Spinal cord (tissue), 9 donors: ENCODE measurements at regions not wholly inside any gene's neighbourhood (a gene's known extent, or its start where the extent isn't known, plus 50 kb on each side); places are given as distances from the start of the nearest gene placed in this dataset.

Source experiments
- DNase-seq, 6 donors: peaks; one replicate each; pipeline versions ENCODE4 v3.0.0 to v3.0.0-alpha.2; 2013 to 2015; ENCODE audit warnings: low spot score in 6 of 6, low read depth in 4 of 6
- H3K27ac ChIP-seq: one replicate; pipeline ENCODE4 v1.5.1; 2013; ENCODE audit warnings: low read depth, low read length, control low read depth
- H3K27me3 ChIP-seq: one replicate; pipeline ENCODE4 v1.6.1; 2013; ENCODE audit warnings: low read length; ENCODE audit not compliant: control insufficient read depth, insufficient read depth
- H3K36me3 ChIP-seq: one replicate; pipeline ENCODE4 v1.6.1; 2013; ENCODE audit warnings: low read length; ENCODE audit not compliant: control insufficient read depth, insufficient read depth
- H3K4me1 ChIP-seq: one replicate; pipeline ENCODE4 v1.6.1; 2013; ENCODE audit warnings: low read length; ENCODE audit not compliant: control insufficient read depth, insufficient read depth
- H3K4me3 ChIP-seq: one replicate; pipeline ENCODE4 v1.5.1; 2013; ENCODE audit warnings: low read depth, low read length, control low read depth
- H3K9me3 ChIP-seq: one replicate; pipeline ENCODE4 v1.6.1; 2013; ENCODE audit warnings: low read length; ENCODE audit not compliant: control insufficient read depth, insufficient read depth
- WGBS: methylation state at CpG from one replicate; pipeline ENCODE4 v1.1.5; 2013; ENCODE audit warnings: missing lambda C conversion rate; ENCODE audit not compliant: insufficient coverage; 5-methylcytosine and 5-hydroxymethylcytosine counted together
- donor health status: healthy.

DNA sequence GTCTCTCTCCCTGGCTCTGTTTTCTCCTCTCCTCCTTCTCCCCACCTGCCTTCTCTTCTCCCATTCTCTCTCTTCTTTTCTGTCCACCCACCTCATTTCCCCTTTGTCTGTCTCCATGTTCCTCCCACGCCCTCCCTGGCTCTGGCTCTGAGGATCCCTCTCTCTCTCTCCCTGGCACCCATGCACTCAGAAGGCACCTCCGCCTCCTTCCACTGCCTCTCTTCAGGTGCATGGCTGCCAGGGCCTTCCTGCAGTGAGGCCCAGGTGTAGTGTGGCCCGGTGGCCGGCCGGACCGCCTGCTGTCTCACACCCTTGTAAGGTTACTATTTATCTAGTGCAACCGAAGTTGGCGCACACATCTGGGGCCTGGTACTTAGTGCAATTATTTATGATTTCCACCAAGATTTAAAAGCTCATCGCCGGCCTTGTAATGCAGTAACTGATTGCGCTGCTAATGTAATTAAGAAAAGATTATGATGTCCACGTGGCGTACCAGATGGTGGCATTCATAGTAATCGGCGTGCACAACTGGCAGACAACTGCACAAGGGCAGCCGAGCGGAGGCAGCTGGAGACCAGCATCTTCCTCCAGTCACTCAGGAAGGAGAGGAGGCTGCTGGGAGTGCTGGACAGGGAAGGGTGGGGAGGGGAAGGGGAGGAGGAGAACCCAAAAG is 50.4 kb upstream of the MVB12B start:
- peak in 2 of 6 donors; percentile 8 to 75 for DNase-seq
- H3K4me1 ChIP-seq = peaks cover 20% of the 10 kb centered on the region
- no peaks in the 10 kb centered on the region for H3K36me3 ChIP-seq
- WGBS = 70% methylated on average over 11 of the region's 17 CpGs
- no peaks in the 10 kb centered on the region for H3K27me3 ChIP-seq
- H3K27ac ChIP-seq = peak overlapping the region; percentile 62
- H3K9me3 ChIP-seq = peaks cover 6% of the 10 kb centered on the region
- no peak overlapping the region for H3K4me3 ChIP-seq
